GM12874 (cell line): ENCODE measurements at regions not wholly inside any gene's neighbourhood (a gene's known extent, or its start where the extent isn't known, plus 50 kb on each side); places are given as distances from the start of the nearest gene placed in this dataset.

ENCODE experiments used
- TF ChIP-seq, protein P1 (sequence below): IDR thresholded peaks from 2 replicates; pipeline ENCODE4 v1.5.1; 2011; ENCODE audit warnings: low read depth, mild to moderate bottlenecking, control low read depth, low read length, moderate library complexity; ENCODE audit not compliant: insufficient read depth

DNA sequence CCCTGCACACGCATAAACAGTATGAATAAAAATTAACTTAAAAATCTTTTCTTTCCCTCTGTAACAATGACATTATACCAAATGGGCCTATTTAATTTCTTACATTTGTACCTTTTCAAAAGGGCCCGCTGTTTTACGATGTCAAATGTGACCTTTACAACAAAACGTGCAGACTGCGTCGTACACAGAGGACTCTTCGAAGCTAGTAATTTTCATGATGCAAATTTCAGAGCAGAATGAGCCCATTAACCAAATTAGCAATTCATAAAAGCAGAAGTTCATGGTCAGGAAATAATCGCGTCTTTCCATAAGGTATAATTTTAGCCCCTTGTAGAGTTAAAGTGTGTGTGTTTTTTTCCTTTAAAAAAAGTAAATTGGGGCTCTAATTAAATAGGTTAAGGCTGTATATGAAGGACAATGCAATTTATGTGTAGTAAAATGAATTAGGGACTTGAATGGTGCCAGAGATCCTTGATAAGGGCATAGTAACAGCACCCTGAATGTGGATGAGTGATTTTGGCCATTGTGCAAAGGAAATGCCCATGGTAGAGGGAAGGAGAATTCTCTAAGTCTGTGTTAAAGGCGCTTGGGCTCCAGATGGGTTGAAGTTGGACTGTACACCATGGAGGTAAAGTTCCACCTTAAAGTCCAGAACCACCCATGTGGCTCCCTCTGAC lies 546.4 kb upstream of the EEF2KMT start:
- TF ChIP-seq, protein P1, sequence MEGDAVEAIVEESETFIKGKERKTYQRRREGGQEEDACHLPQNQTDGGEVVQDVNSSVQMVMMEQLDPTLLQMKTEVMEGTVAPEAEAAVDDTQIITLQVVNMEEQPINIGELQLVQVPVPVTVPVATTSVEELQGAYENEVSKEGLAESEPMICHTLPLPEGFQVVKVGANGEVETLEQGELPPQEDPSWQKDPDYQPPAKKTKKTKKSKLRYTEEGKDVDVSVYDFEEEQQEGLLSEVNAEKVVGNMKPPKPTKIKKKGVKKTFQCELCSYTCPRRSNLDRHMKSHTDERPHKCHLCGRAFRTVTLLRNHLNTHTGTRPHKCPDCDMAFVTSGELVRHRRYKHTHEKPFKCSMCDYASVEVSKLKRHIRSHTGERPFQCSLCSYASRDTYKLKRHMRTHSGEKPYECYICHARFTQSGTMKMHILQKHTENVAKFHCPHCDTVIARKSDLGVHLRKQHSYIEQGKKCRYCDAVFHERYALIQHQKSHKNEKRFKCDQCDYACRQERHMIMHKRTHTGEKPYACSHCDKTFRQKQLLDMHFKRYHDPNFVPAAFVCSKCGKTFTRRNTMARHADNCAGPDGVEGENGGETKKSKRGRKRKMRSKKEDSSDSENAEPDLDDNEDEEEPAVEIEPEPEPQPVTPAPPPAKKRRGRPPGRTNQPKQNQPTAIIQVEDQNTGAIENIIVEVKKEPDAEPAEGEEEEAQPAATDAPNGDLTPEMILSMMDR = no peak

DNA sequence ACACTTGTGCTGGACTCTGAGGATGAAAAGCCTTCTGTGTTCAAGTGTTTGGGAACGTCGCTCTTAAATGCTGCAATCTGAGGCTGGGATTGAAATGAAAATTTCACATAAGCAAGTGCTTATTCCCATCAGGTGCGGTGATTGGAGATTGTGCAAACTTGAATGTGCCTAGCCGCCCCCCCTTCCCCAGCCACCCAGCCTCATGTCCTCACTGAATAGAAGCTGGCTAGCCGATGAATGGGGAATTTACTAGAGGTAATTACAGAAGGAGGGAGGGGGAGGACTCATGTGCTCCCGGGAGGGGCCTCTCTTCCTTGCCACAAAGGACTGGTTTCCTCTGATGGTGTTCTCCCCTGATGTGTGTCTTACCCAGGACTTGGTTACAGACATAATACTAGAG lies 544.8 kb upstream of the EEF2KMT start:
- TF ChIP-seq, protein P1 = no peak

DNA sequence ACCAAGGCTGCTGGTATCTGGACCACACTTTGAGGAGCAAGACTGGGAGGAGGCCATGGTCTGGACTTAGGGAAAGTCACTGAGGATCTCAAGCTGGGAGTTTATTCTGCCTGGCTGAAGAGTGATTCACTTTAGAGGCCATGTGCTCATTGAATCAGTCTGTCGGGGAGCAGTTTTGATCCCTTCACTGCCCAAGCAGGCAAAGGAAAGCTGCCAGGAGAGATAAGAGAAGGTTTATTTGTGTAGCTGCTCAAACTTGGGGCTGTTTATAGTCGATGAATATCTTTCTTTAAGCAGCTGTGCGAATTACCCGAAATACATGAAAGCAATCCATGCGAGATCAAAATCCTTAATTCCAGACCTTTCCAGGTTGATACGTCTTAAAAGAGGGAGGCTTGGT lies 544.4 kb upstream of the EEF2KMT start:
- TF ChIP-seq, protein P1 = no peak

DNA sequence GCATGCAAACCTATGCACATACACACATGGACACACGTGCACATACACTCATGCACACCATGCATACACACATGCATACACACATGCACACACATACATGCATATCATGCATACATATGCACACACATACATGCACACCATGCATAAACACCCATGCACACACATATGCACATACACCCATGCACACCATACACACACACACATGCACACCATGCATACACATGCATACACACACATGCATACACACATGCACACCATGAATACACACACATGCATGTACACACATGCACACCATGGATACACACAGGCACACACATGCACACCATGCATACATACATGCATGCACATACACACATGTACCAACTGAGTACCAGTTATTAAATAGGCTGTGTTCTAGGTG lies 543.3 kb upstream of the EEF2KMT start:
- TF ChIP-seq, protein P1 = no peak

DNA sequence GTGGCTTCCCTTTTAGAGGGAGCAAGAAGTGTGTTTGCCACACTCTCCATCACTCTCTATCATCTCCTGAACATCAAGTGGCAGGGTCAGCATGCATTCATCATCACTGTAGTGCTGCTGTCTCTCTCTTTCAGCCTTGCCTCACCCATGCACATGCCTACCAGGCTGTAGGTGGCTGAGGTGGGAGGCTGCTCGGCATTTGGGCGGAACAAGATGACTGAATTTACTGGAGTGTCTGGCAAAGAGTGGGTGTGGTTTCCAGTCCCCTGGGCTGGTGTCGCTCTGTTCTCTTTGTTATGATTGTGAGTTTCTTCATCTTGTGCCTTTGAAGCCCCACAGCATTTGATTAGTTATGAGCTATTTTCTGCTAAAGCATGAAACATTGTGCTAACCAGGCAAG lies 541.9 kb upstream of the EEF2KMT start:
- TF ChIP-seq, protein P1 = no peak

DNA sequence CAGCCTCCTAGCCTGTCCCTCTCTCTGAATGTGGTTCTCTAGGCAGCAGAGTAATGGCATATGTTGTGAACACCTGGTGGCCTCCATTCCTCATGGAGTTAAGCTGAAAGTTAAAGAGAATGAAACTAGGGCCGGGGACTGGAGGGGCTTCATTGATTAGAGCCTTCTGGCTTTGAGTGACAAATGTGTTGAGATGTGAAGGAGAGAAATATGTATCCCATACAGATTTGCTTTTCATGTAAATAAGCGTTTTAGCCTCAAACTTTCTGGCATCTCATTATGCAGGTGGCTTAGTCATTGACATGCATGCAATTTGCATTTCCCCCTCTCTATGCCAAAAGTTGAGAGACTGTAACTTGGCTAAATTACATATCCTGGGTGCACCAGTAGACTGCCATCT lies 537.7 kb upstream of the EEF2KMT start:
- TF ChIP-seq, protein P1 = no peak

DNA sequence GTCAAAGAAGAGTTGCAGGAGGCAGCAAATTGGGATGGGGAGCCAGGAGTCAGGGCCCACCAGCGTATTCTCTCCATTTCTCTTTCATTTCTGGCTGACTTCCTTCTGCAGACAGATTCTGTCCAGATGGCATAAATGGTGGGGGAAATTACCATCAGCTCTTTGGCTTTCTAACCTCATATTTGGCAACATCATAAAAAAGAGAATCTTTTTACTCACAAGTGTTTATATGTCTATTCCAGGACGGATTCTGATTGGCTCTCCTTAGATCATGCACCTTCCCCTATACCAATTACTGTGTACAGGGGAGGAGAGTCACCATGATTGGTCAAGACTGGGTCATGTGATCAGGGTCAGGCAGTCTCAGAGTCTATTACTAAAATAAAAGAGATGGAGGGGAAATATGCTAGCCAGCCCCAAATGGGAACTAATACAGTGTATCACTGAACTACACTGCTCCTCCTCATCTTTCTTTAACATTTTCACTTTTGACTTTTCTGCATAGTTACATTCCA lies 537.1 kb upstream of the EEF2KMT start:
- TF ChIP-seq, protein P1 = no peak
